ENCODE measurements at regions not wholly inside any gene's neighbourhood (a gene's known extent, or its start where the extent isn't known, plus 50 kb on each side); places are given as distances from the start of the nearest gene placed in this dataset.
"Not testable (repeated sequence)": the region's sequence is repeated elsewhere in the genome, so short reads cannot be mapped to it uniquely, and the experiment has no call there.

DNA sequence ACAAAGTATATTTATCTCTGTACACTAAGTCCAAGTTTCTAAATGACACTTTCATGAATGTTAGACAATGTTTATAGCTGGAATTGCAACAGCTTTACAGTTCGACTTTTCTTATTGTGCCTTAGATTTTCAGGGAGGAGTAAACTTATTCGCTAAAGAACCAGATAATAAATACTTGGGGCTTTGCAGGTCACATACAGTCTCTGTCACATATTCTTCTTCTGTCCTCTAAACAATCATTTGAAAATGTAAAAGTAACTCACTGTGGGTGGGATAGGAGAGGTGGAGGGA, 132.6 kb downstream of the SPRY1 start:
- H3K27ac ChIP-seq (ENCODE audit: low read depth in 2 of 2, low read length in 2 of 2) = no peak overlapping the region
- intact Hi-C loops (cut with DNase I) = no loop called here
- no peaks in the 10 kb centered on the region for H3K27me3 ChIP-seq (ENCODE audit: control insufficient read depth, insufficient read depth, low read length)
- no peaks in the 10 kb centered on the region for H3K9me3 ChIP-seq (ENCODE audit: control insufficient read depth in 2 of 3, insufficient read depth in 1 of 3, low read length in 3 of 3)
- TF ChIP-seq, protein P1, sequence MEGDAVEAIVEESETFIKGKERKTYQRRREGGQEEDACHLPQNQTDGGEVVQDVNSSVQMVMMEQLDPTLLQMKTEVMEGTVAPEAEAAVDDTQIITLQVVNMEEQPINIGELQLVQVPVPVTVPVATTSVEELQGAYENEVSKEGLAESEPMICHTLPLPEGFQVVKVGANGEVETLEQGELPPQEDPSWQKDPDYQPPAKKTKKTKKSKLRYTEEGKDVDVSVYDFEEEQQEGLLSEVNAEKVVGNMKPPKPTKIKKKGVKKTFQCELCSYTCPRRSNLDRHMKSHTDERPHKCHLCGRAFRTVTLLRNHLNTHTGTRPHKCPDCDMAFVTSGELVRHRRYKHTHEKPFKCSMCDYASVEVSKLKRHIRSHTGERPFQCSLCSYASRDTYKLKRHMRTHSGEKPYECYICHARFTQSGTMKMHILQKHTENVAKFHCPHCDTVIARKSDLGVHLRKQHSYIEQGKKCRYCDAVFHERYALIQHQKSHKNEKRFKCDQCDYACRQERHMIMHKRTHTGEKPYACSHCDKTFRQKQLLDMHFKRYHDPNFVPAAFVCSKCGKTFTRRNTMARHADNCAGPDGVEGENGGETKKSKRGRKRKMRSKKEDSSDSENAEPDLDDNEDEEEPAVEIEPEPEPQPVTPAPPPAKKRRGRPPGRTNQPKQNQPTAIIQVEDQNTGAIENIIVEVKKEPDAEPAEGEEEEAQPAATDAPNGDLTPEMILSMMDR (IDR thresholded peaks at IDR 0.05; ENCODE audit: borderline replicate concordance, extremely low read depth, insufficient read depth) = no peak
- no peaks in the 10 kb centered on the region for H3K4me1 ChIP-seq (ENCODE audit: control insufficient read depth in 2 of 3, insufficient read depth in 2 of 3, low read depth in 1 of 3, low read length in 3 of 3)
- no peak for DNase-seq
- no peak overlapping the region for H3K9ac ChIP-seq (ENCODE audit: low read length in 3 of 3)
- no peak overlapping the region for H3K4me3 ChIP-seq (ENCODE audit: low read length in 3 of 3)
- no peaks in the 10 kb centered on the region for H3K36me3 ChIP-seq (ENCODE audit: control insufficient read depth in 2 of 3, insufficient read depth in 3 of 3, low read length in 3 of 3)
- FAIRE-seq = no peak

DNA sequence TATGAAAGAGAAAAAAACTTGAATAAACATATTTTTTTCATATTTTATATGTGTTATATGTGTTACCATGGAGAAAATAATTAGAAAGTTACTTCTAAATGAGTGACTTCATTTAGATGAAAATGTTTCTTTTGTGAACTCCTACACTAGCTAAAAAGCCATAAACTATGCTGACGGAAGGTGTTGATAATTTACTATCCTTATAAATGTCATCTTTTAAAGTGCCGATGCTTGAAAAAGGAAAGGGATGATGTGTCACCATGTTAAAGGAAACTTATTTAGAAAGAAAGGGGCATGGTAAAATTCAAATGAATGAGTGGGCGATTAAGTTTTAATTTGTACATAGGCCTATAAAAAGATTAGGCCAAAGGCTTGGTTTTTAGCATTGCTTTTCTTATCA, 133.8 kb downstream of the SPRY1 start:
- Histone ChIP-seq H3K36me3 (ENCODE audit: control insufficient read depth in 2 of 3, insufficient read depth in 3 of 3, low read length in 3 of 3) (no peaks in the 10 kb centered on the region), H3K9ac (ENCODE audit: low read length in 3 of 3) (no peak overlapping the region), H3K27me3 (ENCODE audit: control insufficient read depth, insufficient read depth, low read length) (no peaks in the 10 kb centered on the region), H3K4me3 (ENCODE audit: low read length in 3 of 3) (no peak overlapping the region), H3K4me1 (ENCODE audit: control insufficient read depth in 2 of 3, insufficient read depth in 2 of 3, low read depth in 1 of 3, low read length in 3 of 3) (no peaks in the 10 kb centered on the region), H3K9me3 (ENCODE audit: control insufficient read depth in 2 of 3, insufficient read depth in 1 of 3, low read length in 3 of 3) (no peaks in the 10 kb centered on the region), H3K27ac (ENCODE audit: low read depth in 2 of 2, low read length in 2 of 2) (no peak overlapping the region)
- intact Hi-C loops (cut with DNase I) = no loop called here
- TF ChIP-seq, protein P1 (IDR thresholded peaks at IDR 0.05; ENCODE audit: borderline replicate concordance, extremely low read depth, insufficient read depth) = no peak
- no peak for FAIRE-seq
- DNase-seq = no peak

DNA sequence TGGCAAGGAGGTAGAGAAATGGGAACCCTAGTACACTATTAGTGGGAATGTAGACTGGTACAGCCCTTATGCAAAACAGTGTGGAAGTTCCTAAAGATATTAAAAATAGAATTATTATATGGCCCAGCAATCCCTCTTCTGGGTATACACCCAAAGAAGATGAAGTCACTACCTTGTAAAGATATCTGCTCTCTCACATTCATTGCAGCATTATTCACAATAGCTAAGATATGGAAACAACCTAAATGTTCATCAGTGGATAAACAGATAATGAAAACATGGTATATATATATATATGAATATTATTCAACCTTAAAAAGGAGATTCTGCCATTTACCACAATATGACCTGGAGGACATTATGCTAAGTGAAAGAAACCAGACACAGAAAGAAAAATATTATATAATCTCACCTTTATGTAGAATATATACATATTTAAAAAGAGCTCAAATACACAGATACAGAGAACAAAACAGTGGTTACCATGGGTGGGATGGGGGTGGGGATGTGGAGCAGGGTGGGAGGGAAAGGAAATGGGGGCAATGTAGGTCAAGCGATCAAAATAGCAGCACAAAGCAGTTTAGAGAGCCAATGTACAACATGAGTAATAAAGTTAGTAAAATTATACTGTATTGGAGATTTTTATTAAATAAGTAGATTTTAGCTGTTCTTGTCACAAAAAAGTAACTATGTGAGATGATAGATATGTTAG, 138.6 kb downstream of the SPRY1 start:
- DNase-seq = no peak
- Histone ChIP-seq H3K36me3 (ENCODE audit: control insufficient read depth in 2 of 3, insufficient read depth in 3 of 3, low read length in 3 of 3) (no peaks in the 10 kb centered on the region), H3K9me3 (ENCODE audit: control insufficient read depth in 2 of 3, insufficient read depth in 1 of 3, low read length in 3 of 3) (no peaks in the 10 kb centered on the region), H3K4me1 (ENCODE audit: control insufficient read depth in 2 of 3, insufficient read depth in 2 of 3, low read depth in 1 of 3, low read length in 3 of 3) (no peaks in the 10 kb centered on the region), H3K4me3 (ENCODE audit: low read length in 3 of 3) (no peak overlapping the region), H3K9ac (ENCODE audit: low read length in 3 of 3) (no peak overlapping the region), H3K27ac (ENCODE audit: low read depth in 2 of 2, low read length in 2 of 2) (no peak overlapping the region), H3K27me3 (ENCODE audit: control insufficient read depth, insufficient read depth, low read length) (no peaks in the 10 kb centered on the region)
- no peak for FAIRE-seq
- intact Hi-C loops (cut with DNase I) = no loop called here
- TF ChIP-seq, protein P1 (IDR thresholded peaks at IDR 0.05; ENCODE audit: borderline replicate concordance, extremely low read depth, insufficient read depth) = no peak

DNA sequence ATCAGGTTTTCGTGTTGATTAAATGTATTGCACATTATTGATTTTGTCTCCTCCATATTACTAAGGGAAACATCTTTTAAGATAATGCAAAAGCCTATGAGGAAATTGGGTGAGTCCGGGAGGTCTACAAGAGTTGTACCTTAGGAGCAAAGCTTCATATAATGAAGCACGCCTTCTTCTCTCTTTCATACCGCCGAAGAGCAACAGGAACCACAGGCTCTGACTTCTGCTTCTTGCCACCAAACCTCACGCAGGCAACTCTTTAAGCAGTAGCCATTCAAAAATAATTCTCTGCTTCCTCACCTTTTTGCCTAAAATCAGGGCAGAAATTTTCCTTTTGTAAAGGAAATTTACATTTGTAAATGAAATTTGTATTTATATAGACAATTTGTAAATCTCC, 139.6 kb downstream of the SPRY1 start:
- Histone ChIP-seq H3K27ac (ENCODE audit: low read depth in 2 of 2, low read length in 2 of 2) (no peak overlapping the region), H3K9me3 (ENCODE audit: control insufficient read depth in 2 of 3, insufficient read depth in 1 of 3, low read length in 3 of 3) (no peaks in the 10 kb centered on the region), H3K36me3 (ENCODE audit: control insufficient read depth in 2 of 3, insufficient read depth in 3 of 3, low read length in 3 of 3) (no peaks in the 10 kb centered on the region), H3K4me3 (ENCODE audit: low read length in 3 of 3) (no peak overlapping the region), H3K9ac (ENCODE audit: low read length in 3 of 3) (no peak overlapping the region), H3K27me3 (ENCODE audit: control insufficient read depth, insufficient read depth, low read length) (no peaks in the 10 kb centered on the region), H3K4me1 (ENCODE audit: control insufficient read depth in 2 of 3, insufficient read depth in 2 of 3, low read depth in 1 of 3, low read length in 3 of 3) (no peaks in the 10 kb centered on the region)
- FAIRE-seq (no peak), DNase-seq (no peak)
- intact Hi-C loops (cut with DNase I) = no loop called here
- TF ChIP-seq, protein P1 (IDR thresholded peaks at IDR 0.05; ENCODE audit: borderline replicate concordance, extremely low read depth, insufficient read depth) = no peak

DNA sequence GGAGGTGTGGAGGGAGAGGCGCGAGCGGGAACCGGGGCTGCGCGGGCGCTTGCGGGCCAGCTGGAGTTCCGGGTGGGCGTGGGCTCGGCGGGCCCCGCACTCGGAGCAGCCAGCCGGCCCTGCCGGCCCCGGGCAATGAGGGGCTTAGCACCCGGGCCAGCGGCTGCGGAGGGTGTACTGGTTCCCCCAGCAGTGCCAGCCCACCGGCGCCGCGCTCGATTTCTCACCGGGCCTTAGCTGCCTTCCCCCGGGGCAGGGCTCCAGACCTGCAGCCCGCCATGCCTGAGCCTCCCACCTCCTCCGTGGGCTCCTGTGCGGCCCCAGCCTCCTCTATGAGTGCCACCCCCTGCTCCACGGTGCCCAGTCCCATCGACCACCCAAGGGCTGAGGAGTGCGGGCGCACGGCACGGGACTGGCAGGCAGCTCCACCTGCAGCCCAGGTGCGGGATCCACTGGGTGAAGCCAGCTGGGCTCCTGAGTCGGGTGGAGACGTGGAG, 141.4 kb downstream of the SPRY1 start:
- not testable (repeated sequence) for H3K4me1 ChIP-seq (ENCODE audit: control insufficient read depth in 2 of 3, insufficient read depth in 2 of 3, low read depth in 1 of 3, low read length in 3 of 3); FAIRE-seq; DNase-seq

More for the DNA sequence above, 141.4 kb downstream of the SPRY1 start:
- H3K9ac ChIP-seq (ENCODE audit: low read length in 3 of 3); H3K27me3 ChIP-seq (ENCODE audit: control insufficient read depth, insufficient read depth, low read length); H3K4me3 ChIP-seq (ENCODE audit: low read length in 3 of 3); intact Hi-C loops (cut with DNase I); H3K36me3 ChIP-seq (ENCODE audit: control insufficient read depth in 2 of 3, insufficient read depth in 3 of 3, low read length in 3 of 3); H3K27ac ChIP-seq (ENCODE audit: low read depth in 2 of 2, low read length in 2 of 2); H3K9me3 ChIP-seq (ENCODE audit: control insufficient read depth in 2 of 3, insufficient read depth in 1 of 3, low read length in 3 of 3): not testable (repeated sequence)
